ENCODE measurements at regions not wholly inside any gene's neighbourhood (a gene's known extent, or its start where the extent isn't known, plus 50 kb on each side); places are given as distances from the start of the nearest gene placed in this dataset.

- TF ChIP-seq, protein P1, sequence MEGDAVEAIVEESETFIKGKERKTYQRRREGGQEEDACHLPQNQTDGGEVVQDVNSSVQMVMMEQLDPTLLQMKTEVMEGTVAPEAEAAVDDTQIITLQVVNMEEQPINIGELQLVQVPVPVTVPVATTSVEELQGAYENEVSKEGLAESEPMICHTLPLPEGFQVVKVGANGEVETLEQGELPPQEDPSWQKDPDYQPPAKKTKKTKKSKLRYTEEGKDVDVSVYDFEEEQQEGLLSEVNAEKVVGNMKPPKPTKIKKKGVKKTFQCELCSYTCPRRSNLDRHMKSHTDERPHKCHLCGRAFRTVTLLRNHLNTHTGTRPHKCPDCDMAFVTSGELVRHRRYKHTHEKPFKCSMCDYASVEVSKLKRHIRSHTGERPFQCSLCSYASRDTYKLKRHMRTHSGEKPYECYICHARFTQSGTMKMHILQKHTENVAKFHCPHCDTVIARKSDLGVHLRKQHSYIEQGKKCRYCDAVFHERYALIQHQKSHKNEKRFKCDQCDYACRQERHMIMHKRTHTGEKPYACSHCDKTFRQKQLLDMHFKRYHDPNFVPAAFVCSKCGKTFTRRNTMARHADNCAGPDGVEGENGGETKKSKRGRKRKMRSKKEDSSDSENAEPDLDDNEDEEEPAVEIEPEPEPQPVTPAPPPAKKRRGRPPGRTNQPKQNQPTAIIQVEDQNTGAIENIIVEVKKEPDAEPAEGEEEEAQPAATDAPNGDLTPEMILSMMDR (IDR thresholded peaks at IDR 0.05) = no peak
- TF ChIP-seq ZFX (IDR thresholded peaks at IDR 0.05; ENCODE audit: borderline replicate concordance) = no peak
These were observed 493.2 kb upstream of the NFIA start for GRCh38 chr1:60589046-60589748.
